ENCODE measurements at regions not wholly inside any gene's neighbourhood (a gene's known extent, or its start where the extent isn't known, plus 50 kb on each side); places are given as distances from the start of the nearest gene placed in this dataset.
"Not testable (repeated sequence)": the region's sequence is repeated elsewhere in the genome, so short reads cannot be mapped to it uniquely, and the experiment has no call there.

DNA sequence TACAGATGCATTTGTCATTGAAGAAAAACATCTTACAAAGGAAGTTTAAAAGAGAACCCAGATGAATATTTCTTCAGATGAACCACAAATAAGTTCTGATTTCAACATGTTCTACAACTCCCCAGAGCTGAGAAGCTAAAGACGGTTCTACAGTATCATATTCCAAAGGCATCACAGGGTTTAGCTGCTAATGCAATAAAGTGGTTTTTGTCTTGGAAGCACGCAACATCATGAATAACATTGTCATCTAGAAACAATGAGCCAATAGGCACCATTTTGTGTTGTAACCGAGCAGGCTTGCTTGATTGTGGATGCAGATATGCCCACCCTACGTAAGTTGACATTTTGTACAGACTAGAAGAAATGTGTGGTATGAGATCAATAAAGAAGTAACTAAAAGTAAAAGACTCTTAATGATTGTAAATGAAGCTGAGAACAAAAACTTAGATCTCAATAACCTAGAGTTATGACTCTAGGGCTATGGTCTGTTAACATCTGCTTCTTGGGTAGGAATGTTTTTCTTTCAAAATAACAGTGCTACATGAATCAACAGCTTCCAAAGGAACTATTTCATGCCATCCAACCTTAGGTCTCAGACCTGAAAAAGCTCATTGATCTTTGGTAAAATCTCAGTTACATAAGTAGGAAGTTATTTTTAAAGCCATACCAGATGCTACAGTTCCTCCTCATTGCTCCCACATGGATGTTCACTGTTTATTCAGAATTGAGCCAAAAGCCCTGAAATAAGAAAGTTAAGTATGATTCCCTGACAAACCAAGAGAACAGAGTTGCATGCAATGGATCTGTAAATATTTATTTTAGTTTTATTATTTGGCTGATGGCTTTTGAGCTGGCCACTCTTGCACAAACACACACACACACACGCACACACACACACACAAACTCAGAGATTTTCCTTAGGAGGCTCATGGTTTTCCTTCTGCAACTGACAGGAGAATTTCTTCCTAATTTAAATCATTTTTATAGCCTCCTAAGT, 118.7 kb upstream of the SLCO6A1 start:
- peak; percentile 64 for DNase-seq

DNA sequence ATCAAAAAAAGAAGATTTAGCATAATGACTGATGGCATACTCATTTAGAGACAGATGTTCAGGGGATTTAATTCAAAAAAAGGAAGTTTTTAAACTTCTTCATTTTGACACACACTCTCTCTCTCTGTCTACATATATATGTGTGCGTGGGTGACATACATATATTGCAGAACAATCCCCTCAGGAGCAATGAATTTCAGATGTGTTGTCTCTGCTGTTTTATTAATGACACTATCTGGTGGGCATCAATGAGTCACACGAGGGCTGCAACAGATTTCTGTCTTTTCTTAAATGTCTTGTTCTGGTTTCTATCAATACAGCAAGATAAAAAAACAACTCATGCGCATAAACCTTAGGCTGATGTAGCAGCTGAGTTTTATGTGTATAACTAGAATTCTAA, 123.5 kb upstream of the SLCO6A1 start:
- peak; percentile 72 for DNase-seq

- no peak for DNase-seq
These were observed 124.7 kb upstream of the SLCO6A1 start for GRCh38 chr5:102623329-102624065.

GRCh38 chr5:102624405-102624804, 125.6 kb upstream of the SLCO6A1 start:
- DNase-seq, result no peak

DNA sequence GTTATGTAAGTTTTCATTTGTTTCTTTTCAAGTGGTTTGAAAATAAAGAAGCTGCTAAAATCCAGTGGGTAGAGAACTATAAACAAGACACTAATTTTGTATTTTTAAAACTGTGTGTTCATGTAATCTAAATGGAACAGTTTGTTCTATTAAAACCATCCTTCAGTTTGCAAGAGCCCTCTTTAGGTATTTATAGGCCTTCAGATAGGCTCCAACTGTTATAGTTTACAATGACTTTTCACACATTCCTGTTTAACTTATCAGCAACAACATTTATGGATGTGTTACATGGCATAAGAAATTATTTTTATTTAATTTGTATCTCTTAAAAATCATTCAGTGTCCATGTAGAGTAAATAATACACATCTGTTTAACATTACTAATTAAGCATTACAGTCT, 126.7 kb upstream of the SLCO6A1 start:
- DNase-seq, result no peak

DNA sequence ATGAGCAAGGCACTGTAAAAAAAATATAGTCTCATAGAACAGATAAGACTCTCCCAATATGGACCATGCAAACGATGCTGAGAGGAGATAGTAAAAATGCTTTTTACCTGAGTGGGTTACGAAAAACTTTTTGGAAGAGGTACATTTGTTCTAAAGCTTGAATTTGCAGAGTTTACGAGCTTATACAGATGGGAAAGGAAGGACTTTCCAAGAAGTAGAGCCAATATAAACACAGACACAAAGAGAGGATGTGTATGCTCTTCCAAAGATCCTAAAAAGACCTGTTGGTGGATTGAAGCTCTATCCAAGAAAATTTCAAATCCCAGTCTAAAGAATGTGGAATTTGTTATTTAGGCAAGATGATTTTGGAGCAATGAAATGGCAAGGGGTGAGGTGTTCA, 127.1 kb upstream of the SLCO6A1 start:
- DNase-seq, result no peak

DNA sequence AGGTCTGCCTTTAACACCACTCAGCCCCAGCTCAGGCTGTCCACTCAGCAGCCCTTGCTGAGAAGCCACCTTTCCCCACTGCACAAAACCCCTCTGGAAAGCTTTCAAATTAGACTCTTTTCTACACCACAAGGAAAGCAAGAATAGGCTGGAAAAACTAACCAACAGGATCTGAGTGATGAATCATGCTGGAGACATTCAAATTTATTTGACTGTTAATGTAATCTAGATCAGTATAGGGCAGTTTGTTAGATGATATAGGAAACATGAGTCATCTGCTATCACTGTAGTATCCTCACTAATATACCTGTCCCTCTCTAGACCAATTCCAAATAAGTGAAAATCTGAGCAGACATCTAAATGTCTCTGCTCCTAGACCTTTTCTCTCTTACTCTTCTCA, 127.8 kb upstream of the PAM start:
- DNase-seq, result peak; percentile 64

DNA sequence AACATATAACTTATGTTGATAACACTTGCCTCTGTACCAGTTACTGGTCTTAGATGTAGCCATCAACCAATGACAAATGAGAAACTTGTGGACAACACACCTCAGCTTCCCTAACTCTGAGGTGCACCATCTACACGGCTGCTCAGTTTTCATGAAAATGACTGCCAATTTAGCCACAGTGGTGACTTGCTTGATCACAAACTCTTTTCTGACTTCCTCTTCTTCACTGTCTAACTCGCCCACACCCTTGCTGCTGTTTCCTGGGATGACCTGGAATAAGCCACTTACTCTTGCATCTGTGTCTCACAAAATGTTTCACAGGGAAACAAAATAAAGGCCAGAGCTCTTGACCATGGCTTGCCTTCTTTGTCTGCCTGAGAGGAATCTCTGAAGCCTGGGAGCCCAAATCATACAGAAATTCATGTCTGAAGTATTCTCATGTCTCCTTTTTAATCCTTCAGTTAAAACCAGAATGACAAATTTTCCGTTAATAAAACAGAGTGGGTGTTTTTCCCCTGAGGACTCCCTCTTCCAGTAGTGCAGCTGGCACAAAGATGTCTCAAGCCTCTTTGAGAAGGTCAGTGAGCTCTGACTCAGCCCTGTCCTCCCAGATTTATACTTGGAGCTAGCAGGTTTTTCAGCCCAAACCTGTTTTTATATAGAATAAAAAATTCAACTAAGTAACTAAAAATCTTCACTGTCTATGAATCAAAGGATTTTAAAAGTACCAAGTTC, 126.5 kb upstream of the PAM start:
- peak; percentile 44 for DNase-seq

GRCh38 chr5:102629827-102630605, 125.1 kb upstream of the PAM start:
- no peak for DNase-seq

DNA sequence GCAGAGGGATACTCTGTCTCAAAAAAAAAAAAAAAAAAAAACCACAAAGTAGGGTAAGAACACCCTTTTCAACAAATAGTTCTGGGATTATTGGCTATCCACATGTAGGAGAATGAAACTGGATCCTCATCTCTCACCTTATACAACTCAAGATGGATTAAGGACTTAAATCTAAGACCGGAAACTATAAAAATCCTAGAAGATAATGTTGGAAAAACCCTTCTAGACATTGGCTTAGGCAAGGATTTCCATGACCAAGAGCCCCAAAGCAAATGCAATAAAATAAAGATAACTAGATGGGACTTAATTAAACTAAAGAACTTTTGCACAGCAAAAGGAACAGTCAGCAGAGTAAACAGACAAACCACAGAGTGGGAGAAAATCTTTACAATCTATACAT, 119.7 kb upstream of the PAM start:
- DNase-seq, result not testable (repeated sequence)

- DNase-seq, result peak; percentile 10
These were observed 116.8 kb upstream of the PAM start for GRCh38 chr5:102638316-102638715.

GRCh38 chr5:102638912-102639652, 116.0 kb upstream of the PAM start:
- DNase-seq, result no peak

- peak; percentile 73 for DNase-seq
These were observed 105.4 kb upstream of the PAM start for GRCh38 chr5:102649731-102650130.

- no peak for DNase-seq
These were observed 103.6 kb upstream of the PAM start for GRCh38 chr5:102651466-102651865.

- no peak for DNase-seq
These were observed 100.4 kb upstream of the PAM start for GRCh38 chr5:102654559-102655349.

- DNase-seq, result no peak
These were observed 96.0 kb upstream of the PAM start for GRCh38 chr5:102659151-102659550.

DNA sequence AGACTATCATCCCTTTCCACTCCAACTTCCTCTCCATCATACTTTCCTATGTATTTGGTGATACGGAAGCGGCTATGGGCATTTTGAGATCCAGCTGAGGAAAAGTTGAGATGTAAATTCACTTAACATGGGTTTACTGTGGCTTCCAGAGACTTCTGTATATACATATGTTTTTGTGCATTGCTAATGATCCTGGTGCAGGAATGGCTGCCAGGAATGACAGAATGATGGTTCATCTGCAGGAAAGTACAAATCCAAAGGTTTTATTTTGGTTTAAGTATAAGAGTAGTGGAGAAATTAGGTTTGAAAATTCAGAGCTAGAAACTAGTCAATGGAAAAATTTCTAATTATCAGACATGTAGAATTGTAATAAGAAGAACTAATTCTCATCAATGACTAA, 95.0 kb upstream of the PAM start:
- DNase-seq, result no peak

- DNase-seq, result peak; percentile 66
These were observed 91.2 kb upstream of the PAM start for GRCh38 chr5:102663749-102664530.

DNA sequence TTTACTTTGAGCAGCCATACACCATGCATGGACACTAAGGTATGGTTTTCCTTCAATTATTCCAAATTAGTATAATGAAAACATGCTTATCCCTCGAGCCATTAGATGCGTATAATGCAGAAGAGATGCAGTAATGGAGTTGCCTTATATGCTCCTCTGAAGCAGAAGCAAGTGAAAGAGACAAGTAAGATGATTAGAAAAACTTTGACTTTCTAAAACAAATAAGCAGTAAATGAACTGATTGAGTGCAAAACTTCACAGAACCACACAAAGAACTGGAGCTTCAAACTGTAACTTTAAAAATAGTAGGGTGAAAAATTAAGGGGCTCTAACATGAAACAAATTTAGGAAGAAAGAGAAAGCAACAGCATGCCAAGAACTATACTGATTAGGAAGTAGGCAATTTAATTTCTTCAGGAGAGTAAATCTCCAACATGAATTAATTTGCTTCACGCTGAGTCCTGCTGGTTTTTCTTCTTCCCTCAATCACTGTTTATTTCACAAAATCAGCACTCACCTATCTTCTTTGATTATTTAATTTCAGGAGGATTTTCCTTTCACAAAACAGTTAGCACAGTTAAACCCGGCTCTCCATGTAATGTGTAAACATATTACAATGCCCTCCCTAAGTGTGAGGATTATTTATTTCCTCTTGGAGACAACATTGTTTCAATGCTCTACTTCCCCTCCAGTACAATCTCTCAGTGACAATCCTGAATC, 90.3 kb upstream of the PAM start:
- DNase-seq, result no peak
